ENCODE measurements at regions not wholly inside any gene's neighbourhood (a gene's known extent, or its start where the extent isn't known, plus 50 kb on each side); places are given as distances from the start of the nearest gene placed in this dataset.
"Not testable (repeated sequence)": the region's sequence is repeated elsewhere in the genome, so short reads cannot be mapped to it uniquely, and the experiment has no call there.

- TF ChIP-seq CTCF (IDR thresholded peaks at IDR 0.05; ENCODE audit: insufficient read depth, low read length); SPI1 (IDR thresholded peaks at IDR 0.05; ENCODE audit: borderline replicate concordance, low read depth); REST (IDR thresholded peaks at IDR 0.05; ENCODE audit: insufficient replicate concordance, low read depth); GABPA (IDR thresholded peaks at IDR 0.05; ENCODE audit: low read depth); POLR2AphosphoS5 (IDR thresholded peaks at IDR 0.05; ENCODE audit: low read depth): not testable (repeated sequence)
These were observed 192.5 kb upstream of the SULF2 start for GRCh38 chr20:47977789-47978252.
